CD4-positive, CD25-positive, alpha-beta regulatory T cell (primary cell): ENCODE measurements at regions not wholly inside any gene's neighbourhood (a gene's known extent, or its start where the extent isn't known, plus 50 kb on each side); places are given as distances from the start of the nearest gene placed in this dataset.

ENCODE experiments used
- ATAC-seq, 2 donors: fragments of 150-1000 bp; cut with Tn5 transposase; one replicate each; pipeline ENCODE4 v1.10.0; 2021; ENCODE audit warnings: low read depth in 2 of 2, moderate number of reproducible peaks in 2 of 2, moderate library complexity in 1 of 2
- DNase-seq, 3 donors: peaks; one replicate each; pipeline versions ENCODE4 v3.0.0 to v3.0.0-alpha.2; 2012 to 2022; ENCODE audit warnings: mixed read lengths in 1 of 3
- H3K27ac ChIP-seq: one replicate; pipeline ENCODE4 v1.7.0; 2013; ENCODE audit warnings: mild to moderate bottlenecking, low read length; ENCODE audit not compliant: insufficient read depth, poor library complexity, severe bottlenecking
- H3K27me3 ChIP-seq: one replicate; pipeline ENCODE4 v1.7.0; 2013; ENCODE audit warnings: low read length; ENCODE audit not compliant: control insufficient read depth, insufficient read depth
- H3K36me3 ChIP-seq: one replicate; pipeline ENCODE4 v1.7.0; 2013; ENCODE audit warnings: mild to moderate bottlenecking, low read length, moderate library complexity; ENCODE audit not compliant: control insufficient read depth, insufficient read depth
- H3K4me1 ChIP-seq: 2 replicates; pipeline ENCODE4 v1.7.0; 2013; ENCODE audit warnings: mild to moderate bottlenecking, low read length; ENCODE audit not compliant: insufficient read depth, control insufficient read depth, poor library complexity, severe bottlenecking
- H3K4me3 ChIP-seq: one replicate; pipeline ENCODE4 v1.7.0; 2013; ENCODE audit warnings: low read depth, mild to moderate bottlenecking, low read length, moderate library complexity
- H3K9me3 ChIP-seq, 2 experiments: 1 replicate in 1 of 2; 2 replicates in 1 of 2; pipeline ENCODE4 v1.7.0; 2013; ENCODE audit warnings: low read length in 2 of 2, mild to moderate bottlenecking in 1 of 2, moderate library complexity in 1 of 2; ENCODE audit not compliant: control insufficient read depth in 2 of 2
- H3K27ac Mint-ChIP-seq, 3 donors: one replicate each; pipeline ENCODE4 v1.8.0; 2020 to 2022; ENCODE audit warnings: mild to moderate bottlenecking in 3 of 3, mixed read lengths in 3 of 3, moderate library complexity in 2 of 3
- H3K27me3 Mint-ChIP-seq: one replicate; pipeline ENCODE4 v1.8.0; 2022; ENCODE audit warnings: mild to moderate bottlenecking, mixed read lengths
- H3K36me3 Mint-ChIP-seq: one replicate; pipeline ENCODE4 v1.8.0; 2020; ENCODE audit warnings: mixed read lengths
- H3K4me1 Mint-ChIP-seq, 4 donors: one replicate each; pipeline ENCODE4 v1.8.0; 2020 to 2022; ENCODE audit warnings: mixed read lengths in 4 of 4, mild to moderate bottlenecking in 1 of 4
- H3K4me3 Mint-ChIP-seq, 4 donors: one replicate each; pipeline ENCODE4 v1.8.0; 2020 to 2022; ENCODE audit warnings: mild to moderate bottlenecking in 4 of 4, mixed read lengths in 4 of 4, moderate library complexity in 3 of 4
- H3K9me3 Mint-ChIP-seq, 7 donors: one replicate each; pipeline ENCODE4 v1.8.0; 2020 to 2022; ENCODE audit warnings: mixed read lengths in 7 of 7, mild to moderate bottlenecking in 3 of 7, moderate library complexity in 2 of 7

DNA sequence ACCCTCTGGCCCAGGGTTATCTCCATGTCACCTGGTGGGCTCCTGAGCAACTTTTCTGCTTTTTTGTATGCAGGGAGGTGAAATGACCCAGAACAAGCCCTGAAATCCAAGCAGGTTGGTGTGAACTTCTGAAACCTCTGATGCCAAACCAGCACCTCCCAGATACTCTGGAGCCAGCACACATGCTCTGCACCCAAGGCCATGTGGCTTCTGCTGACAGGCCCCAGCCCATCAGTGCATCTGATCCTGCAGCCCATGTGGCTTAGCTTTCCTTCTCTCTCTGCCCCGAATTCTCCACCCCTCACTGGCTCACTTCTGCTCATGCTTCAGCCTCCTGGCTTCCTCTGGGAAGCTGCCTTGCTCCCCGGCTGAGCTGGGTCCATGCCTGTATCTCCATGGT lies 59.3 kb upstream of the RPS6KA2 start:
- DNase-seq: no peak
- Mint-ChIP-seq H3K36me3 (no peaks in the 10 kb centered on the region), H3K4me3 (no peak overlapping the region), H3K4me1 (no peaks in the 10 kb centered on the region), H3K9me3 (no peaks in the 10 kb centered on the region), H3K27ac (peak overlapping the region in 1 of 3 donors; percentile 55), H3K27me3 (peaks cover 2% of the 10 kb centered on the region)
- H3K36me3 ChIP-seq: no peaks in the 10 kb centered on the region
- H3K27ac ChIP-seq: no peak overlapping the region
- H3K4me1 ChIP-seq: no peaks in the 10 kb centered on the region
- no peak overlapping the region for H3K4me3 ChIP-seq
- no peaks in the 10 kb centered on the region for H3K27me3 ChIP-seq
- H3K9me3 ChIP-seq: no peaks in the 10 kb centered on the region
- ATAC-seq: no peak

DNA sequence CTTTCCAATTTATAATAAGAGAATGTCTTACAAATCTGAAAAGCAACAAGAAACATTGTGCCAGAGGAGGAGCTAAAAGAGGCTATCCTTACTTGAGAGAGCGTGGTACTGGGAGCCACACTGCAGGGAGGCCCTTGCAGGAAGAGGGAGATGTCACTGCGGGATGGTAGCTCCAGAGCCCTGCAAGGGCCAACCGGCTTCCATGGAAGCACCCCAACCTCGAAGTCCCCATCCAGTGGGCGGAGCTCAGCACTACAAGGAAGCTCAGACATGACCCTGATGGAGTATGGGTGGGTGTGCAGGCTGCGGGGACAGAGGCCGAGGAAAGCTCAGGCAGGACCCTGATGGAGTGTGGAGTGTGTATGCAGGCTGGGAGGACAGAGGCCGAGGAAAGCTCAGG lies 57.8 kb upstream of the RPS6KA2 start:
- Histone ChIP-seq H3K27me3 (no peaks in the 10 kb centered on the region), H3K4me1 (no peaks in the 10 kb centered on the region), H3K36me3 (no peaks in the 10 kb centered on the region), H3K9me3 (no peaks in the 10 kb centered on the region), H3K27ac (no peak overlapping the region), H3K4me3 (no peak overlapping the region)
- ATAC-seq (no peak), DNase-seq (no peak)
- Mint-ChIP-seq H3K27ac (peak overlapping the region in 1 of 3 donors; percentile 74), H3K36me3 (no peaks in the 10 kb centered on the region), H3K27me3 (no peaks in the 10 kb centered on the region), H3K4me3 (no peak overlapping the region), H3K4me1 (no peaks in the 10 kb centered on the region), H3K9me3 (peaks cover 0 to 3% (median 0%) of the 10 kb centered on the region in 7 donors)

DNA sequence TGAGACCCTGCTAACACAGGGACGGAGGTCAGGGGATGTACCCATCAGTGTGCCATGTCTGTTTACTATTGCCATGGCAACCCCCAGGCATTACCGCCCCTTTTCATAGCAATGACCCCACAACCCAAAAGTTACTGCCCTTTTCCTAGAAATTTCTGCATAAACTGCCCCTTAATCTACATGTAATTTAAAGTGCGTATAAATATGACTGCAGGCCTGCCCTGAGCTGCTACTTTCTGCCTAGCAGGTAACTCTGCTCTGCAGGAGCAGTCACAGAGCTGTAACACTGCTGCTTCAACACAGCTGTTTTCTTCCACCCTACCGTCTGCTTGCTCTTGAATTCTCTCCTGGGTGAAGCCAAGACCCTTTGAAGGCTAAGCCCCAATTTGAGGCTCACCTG lies 57.1 kb upstream of the RPS6KA2 start:
- Histone ChIP-seq H3K9me3 (no peaks in the 10 kb centered on the region), H3K4me1 (no peaks in the 10 kb centered on the region), H3K27me3 (no peaks in the 10 kb centered on the region), H3K27ac (no peak overlapping the region), H3K36me3 (no peaks in the 10 kb centered on the region), H3K4me3 (no peak overlapping the region)
- Mint-ChIP-seq H3K27me3 (no peaks in the 10 kb centered on the region), H3K27ac (no peak overlapping the region), H3K4me1 (no peaks in the 10 kb centered on the region), H3K9me3 (peaks cover 0 to 3% (median 0%) of the 10 kb centered on the region in 7 donors), H3K36me3 (no peaks in the 10 kb centered on the region), H3K4me3 (no peak overlapping the region)
- DNase-seq: no peak
- ATAC-seq: no peak

DNA sequence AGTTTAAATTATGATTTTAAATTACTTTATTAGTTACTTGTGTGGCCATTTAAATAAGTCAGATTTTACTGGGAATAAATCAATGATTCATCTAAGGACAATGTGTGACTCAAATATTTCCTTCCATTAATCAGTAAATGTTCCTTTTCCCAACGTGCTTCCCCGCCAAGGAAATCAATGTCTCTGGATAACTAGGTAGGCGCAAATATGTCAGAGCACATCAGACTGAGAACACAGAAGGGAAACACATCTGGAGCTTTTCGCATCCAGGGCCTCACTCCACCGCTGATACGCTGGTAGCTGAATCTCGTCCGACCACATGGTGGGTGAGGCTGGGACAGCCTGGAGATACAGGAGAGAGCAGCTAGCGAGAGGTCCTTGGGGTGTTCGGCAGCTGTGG lies 56.4 kb upstream of the RPS6KA2 start:
- Mint-ChIP-seq H3K4me3 (no peak overlapping the region), H3K27me3 (no peaks in the 10 kb centered on the region)
- no peaks in the 10 kb centered on the region for H3K27me3 ChIP-seq

DNA sequence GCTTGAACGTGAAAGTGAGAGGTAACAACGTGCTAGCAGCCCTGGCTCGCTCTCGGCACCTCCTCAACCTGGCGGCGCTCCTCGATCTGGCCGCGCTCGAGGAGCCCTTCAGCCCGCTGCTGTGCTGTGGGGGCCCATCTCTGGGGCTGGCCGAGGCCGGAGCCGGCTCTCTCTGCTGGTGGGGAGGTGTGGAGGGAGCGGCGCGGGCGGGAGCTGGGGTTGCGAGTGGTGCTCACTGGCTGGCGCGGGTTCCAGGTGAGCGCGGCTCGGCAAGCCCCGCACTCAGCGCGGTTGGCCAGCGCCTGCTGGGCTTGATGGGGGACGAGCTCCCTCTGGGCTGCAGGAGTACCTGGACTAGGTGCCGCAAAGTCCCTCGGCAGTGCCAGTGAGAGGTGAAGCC lies 52.5 kb upstream of the RPS6KA2 start:
- Mint-ChIP-seq H3K4me3 (no peak overlapping the region), H3K36me3 (peaks cover 4% of the 10 kb centered on the region)

More for the DNA sequence above, 56.4 kb upstream of the RPS6KA2 start:
- no peaks in the 10 kb centered on the region for H3K4me1 ChIP-seq
- ATAC-seq (no peak), DNase-seq (no peak)
- H3K9me3 Mint-ChIP-seq: peaks cover 0 to 3% (median 0%) of the 10 kb centered on the region in 7 donors
- H3K4me1 Mint-ChIP-seq: no peaks in the 10 kb centered on the region
- H3K9me3 ChIP-seq: no peaks in the 10 kb centered on the region
- no peaks in the 10 kb centered on the region for H3K36me3 Mint-ChIP-seq
- no peak overlapping the region for H3K27ac Mint-ChIP-seq
- H3K4me3 ChIP-seq: no peak overlapping the region
- no peaks in the 10 kb centered on the region for H3K36me3 ChIP-seq
- H3K27ac ChIP-seq: no peak overlapping the region

DNA sequence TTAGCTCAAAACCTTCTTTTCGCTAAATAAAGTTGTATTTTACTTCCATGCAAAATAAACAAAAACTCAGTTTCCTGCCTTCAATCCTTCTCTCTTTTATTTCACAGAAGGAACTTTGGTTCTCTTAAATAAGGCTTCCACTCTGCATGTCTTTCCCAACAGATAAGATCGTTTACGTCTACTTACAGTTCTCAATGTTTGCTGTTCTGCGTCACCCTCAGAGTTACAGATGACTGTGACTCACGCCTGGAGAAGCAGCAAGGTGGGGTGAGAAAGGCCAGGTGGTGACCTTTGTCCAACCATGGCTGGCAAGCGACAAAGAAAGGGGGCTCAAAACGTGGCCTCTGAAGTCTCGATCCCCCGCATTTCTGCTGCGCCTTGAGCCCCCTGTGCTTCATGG lies 51.4 kb upstream of the RPS6KA2 start:
- ATAC-seq (no peak), DNase-seq (no peak)
- no peak overlapping the region for H3K4me3 ChIP-seq
- no peaks in the 10 kb centered on the region for H3K27me3 ChIP-seq
- Mint-ChIP-seq H3K27ac (no peak overlapping the region), H3K27me3 (peaks cover 10% of the 10 kb centered on the region), H3K4me1 (no peaks in the 10 kb centered on the region), H3K4me3 (no peak overlapping the region), H3K9me3 (peaks cover 0 to 3% (median 0%) of the 10 kb centered on the region in 7 donors), H3K36me3 (peaks cover 4% of the 10 kb centered on the region)
- no peaks in the 10 kb centered on the region for H3K36me3 ChIP-seq
- H3K27ac ChIP-seq: no peak overlapping the region
- no peaks in the 10 kb centered on the region for H3K9me3 ChIP-seq
- no peaks in the 10 kb centered on the region for H3K4me1 ChIP-seq

More for the DNA sequence above, 52.5 kb upstream of the RPS6KA2 start:
- Mint-ChIP-seq H3K4me1 (no peaks in the 10 kb centered on the region), H3K27me3 (peaks cover under 1% of the 10 kb centered on the region), H3K9me3 (peaks cover 0 to 3% (median 0%) of the 10 kb centered on the region in 7 donors), H3K27ac (no peak overlapping the region)
- Histone ChIP-seq H3K4me3 (no peak overlapping the region), H3K36me3 (no peaks in the 10 kb centered on the region), H3K4me1 (no peaks in the 10 kb centered on the region), H3K27ac (no peak overlapping the region), H3K9me3 (no peaks in the 10 kb centered on the region), H3K27me3 (no peaks in the 10 kb centered on the region)
- ATAC-seq (no peak), DNase-seq (no peak)

DNA sequence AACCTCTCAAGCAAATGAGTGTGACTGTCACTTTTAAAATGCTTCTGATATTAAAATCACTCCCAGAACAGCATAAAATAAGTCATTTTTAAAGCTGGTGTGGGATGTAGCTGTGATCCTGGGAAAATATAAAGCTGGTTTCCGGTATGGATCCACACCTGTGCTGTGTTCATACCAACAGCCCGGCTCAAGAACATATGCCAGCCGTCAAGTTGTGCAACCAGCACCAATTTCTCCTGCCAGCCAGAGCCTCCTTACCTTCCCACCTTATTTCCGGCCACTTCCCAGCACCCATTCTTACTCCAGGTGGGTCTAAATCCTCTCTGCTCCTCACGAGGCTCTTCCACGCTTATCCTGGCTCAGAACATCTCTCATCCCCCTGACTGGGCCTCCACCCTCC lies 50.9 kb upstream of the RPS6KA2 start:
- no peak overlapping the region for H3K27ac ChIP-seq
- Mint-ChIP-seq H3K4me1 (no peaks in the 10 kb centered on the region), H3K27me3 (peaks cover 10% of the 10 kb centered on the region), H3K4me3 (no peak overlapping the region), H3K36me3 (peaks cover 4% of the 10 kb centered on the region), H3K27ac (no peak overlapping the region), H3K9me3 (peaks cover 0 to 3% (median 0%) of the 10 kb centered on the region in 7 donors)
- H3K4me1 ChIP-seq: no peaks in the 10 kb centered on the region
- no peak for ATAC-seq
- no peaks in the 10 kb centered on the region for H3K27me3 ChIP-seq
- H3K36me3 ChIP-seq: no peaks in the 10 kb centered on the region
- no peaks in the 10 kb centered on the region for H3K9me3 ChIP-seq
- DNase-seq: no peak
- no peak overlapping the region for H3K4me3 ChIP-seq
